ENCODE measurements at regions not wholly inside any gene's neighbourhood (a gene's known extent, or its start where the extent isn't known, plus 50 kb on each side); places are given as distances from the start of the nearest gene placed in this dataset.
A peak's percentile ranks its signal among the peaks of the same experiment; 100 is the strongest.
"Not testable (repeated sequence)": the region's sequence is repeated elsewhere in the genome, so short reads cannot be mapped to it uniquely, and the experiment has no call there.

DNA sequence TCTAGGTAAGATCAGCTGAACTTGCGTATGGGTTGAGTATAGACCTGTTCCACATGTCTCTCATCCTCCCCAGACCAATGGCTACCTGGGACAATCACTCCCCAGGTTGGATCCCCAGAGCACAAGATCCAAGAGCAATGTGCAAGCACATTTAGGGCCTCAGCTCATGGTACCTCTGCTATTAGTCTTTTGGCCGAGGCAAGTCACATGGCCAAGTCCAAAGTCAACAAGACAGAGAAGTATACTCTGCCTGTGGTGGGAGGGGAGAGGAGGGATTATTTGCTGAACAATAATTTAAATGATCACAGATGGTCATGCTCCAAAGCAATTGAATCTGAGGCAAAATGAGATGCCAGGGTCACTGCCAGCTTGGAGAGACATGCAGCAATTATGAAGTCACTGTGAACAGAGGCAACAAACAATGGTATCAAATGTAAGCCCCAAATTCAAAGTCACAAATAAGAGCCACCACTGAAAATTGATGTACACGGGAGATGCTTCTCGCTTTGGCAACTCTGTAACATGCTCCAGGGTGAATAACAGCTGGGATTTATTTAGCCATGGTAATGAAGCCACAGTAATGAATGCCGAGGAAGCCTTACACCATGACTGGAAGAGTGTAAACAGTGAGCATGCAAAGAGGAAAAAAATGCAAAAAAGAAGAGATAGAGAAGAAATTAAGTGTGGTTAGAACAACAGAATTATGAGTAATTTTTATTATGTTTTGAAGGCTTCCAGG is 149.1 kb downstream of the ZNF281 start:
- H3K36me3 ChIP-seq (ENCODE audit: control insufficient read depth in 3 of 3, insufficient read depth in 2 of 3, low read depth in 1 of 3, low read length in 3 of 3) = no peaks in the 10 kb centered on the region
- no peaks in the 10 kb centered on the region for H3K4me1 ChIP-seq (ENCODE audit: control insufficient read depth in 3 of 3, insufficient read depth in 2 of 3, low read depth in 1 of 3, low read length in 2 of 3)
- H3K4me3 ChIP-seq (ENCODE audit: low read depth in 1 of 3, low read length in 3 of 3) = no peak overlapping the region
- DNase-seq (peak; percentile 14 to 39), FAIRE-seq (no peak)
- no peaks in the 10 kb centered on the region for H3K9me3 ChIP-seq (ENCODE audit: control insufficient read depth in 2 of 2, insufficient read depth in 1 of 2, low read depth in 1 of 2, low read length in 1 of 2)
- H3K27me3 ChIP-seq (ENCODE audit: control insufficient read depth in 3 of 3, insufficient read depth in 3 of 3, low read length in 3 of 3) = no peaks in the 10 kb centered on the region
- WGBS, 3 donors = 73 to 78% (median 74%) methylated on average over 5 of the region's 5 CpGs
- no peak overlapping the region for H3K27ac ChIP-seq (ENCODE audit: low read depth in 1 of 3, low read length in 2 of 3)

DNA sequence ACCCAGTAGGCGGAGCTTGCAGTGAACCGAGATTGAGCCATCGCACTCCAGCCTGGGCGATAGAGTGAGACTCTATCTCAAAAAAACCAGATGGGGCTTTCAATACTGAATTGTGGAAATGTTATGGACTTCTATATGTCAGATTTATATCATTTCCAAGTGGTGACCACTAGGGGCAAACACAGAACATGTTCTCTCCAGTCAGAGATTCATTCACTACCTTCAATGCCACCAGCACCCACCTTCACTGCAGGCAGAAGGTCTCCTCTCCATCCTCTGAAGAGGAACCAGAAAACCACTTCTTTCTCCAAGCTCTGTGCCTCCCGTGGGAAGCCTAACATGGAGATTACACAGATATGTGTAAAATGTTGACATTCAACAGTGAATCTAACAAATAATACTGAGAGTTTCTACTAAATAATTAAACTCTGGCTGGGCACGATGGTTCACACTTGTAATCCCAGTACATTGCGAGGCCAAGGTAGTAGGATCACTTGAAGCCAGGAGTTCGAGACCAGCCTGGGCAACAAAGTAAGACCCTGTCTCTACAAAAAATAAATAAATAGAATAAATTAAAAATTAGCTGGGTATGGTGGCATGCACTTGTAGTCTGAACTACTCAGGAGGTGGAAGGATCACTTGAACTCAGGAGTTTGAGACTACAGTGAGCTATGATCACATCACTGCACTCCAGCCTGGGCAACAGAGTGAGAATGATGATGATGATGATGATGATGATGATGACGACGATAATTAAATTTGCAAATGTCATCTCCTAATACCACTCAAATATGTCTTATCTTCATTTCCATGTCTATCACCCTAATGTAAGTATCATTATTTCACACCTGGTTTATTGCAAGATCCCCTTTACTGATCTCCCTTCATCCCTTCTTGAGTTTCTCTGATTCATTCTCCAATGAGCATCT is 151.1 kb downstream of the ZNF281 start:
- Histone ChIP-seq H3K27ac (ENCODE audit: low read depth in 1 of 3, low read length in 2 of 3) (no peak overlapping the region), H3K4me1 (ENCODE audit: control insufficient read depth in 3 of 3, insufficient read depth in 2 of 3, low read depth in 1 of 3, low read length in 2 of 3) (no peaks in the 10 kb centered on the region), H3K27me3 (ENCODE audit: control insufficient read depth in 3 of 3, insufficient read depth in 3 of 3, low read length in 3 of 3) (no peaks in the 10 kb centered on the region), H3K9me3 (ENCODE audit: control insufficient read depth in 2 of 2, insufficient read depth in 1 of 2, low read depth in 1 of 2, low read length in 1 of 2) (no peaks in the 10 kb centered on the region), H3K4me3 (ENCODE audit: low read depth in 1 of 3, low read length in 3 of 3) (no peak overlapping the region), H3K36me3 (ENCODE audit: control insufficient read depth in 3 of 3, insufficient read depth in 2 of 3, low read depth in 1 of 3, low read length in 3 of 3) (no peaks in the 10 kb centered on the region)
- peak; percentile 23 to 32 for DNase-seq
- no peak for FAIRE-seq
- 80 to 84% (median 81%) methylated on average over 10 of the region's 10 CpGs for WGBS, 3 donors

DNA sequence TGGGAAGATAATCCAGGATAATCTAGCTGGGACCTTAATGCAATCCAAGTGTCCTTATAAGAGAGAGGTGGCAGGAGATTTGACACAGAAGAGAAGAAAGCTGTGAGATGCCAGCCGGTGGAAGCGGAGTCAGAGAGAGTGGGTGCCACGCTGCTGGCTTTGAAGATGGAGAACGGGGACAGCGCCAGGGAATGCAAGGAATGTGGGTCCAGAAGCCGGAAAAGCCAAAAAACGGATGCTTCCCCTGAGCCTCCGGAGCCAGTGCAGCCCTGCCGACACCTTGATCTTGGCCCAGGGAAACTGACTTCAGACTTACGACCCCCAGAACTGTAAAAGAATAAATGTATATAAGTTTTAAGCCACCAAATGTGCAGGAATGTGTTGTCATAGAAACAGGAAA is 152.6 kb downstream of the ZNF281 start:
- FAIRE-seq (no peak), DNase-seq (no peak)
- Histone ChIP-seq H3K4me3 (ENCODE audit: low read depth in 1 of 3, low read length in 3 of 3) (no peak overlapping the region), H3K4me1 (ENCODE audit: control insufficient read depth in 3 of 3, insufficient read depth in 2 of 3, low read depth in 1 of 3, low read length in 2 of 3) (no peaks in the 10 kb centered on the region), H3K9me3 (ENCODE audit: control insufficient read depth in 2 of 2, insufficient read depth in 1 of 2, low read depth in 1 of 2, low read length in 1 of 2) (no peaks in the 10 kb centered on the region), H3K36me3 (ENCODE audit: control insufficient read depth in 3 of 3, insufficient read depth in 2 of 3, low read depth in 1 of 3, low read length in 3 of 3) (no peaks in the 10 kb centered on the region), H3K27ac (ENCODE audit: low read depth in 1 of 3, low read length in 2 of 3) (no peak overlapping the region), H3K27me3 (ENCODE audit: control insufficient read depth in 3 of 3, insufficient read depth in 3 of 3, low read length in 3 of 3) (no peaks in the 10 kb centered on the region)
- 83 to 93% (median 86%) methylated on average over 10 of the region's 10 CpGs for WGBS, 3 donors

DNA sequence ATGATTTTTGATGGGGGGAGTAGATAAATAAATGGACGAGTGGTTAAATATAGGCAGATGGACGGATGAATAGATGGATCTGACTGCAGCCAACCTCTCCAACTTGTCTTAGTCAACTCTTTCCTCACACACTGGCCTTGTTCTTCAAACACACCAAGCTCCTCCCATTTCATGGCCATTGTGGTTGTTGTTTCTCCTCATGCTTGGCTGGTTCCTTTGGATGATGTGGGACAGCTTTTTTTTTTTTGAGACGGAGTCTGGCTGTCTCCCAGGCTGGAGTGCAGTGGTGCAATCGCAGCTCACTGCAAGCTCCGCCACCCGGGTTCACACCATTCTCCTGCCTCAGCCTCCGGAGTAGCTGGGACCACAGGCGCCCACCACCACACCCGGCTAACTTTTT is 155.2 kb downstream of the ZNF281 start:
- not testable (repeated sequence) for FAIRE-seq; DNase-seq; H3K27me3 ChIP-seq (ENCODE audit: control insufficient read depth in 3 of 3, insufficient read depth in 3 of 3, low read length in 3 of 3); H3K4me3 ChIP-seq (ENCODE audit: low read depth in 1 of 3, low read length in 3 of 3); H3K4me1 ChIP-seq (ENCODE audit: control insufficient read depth in 3 of 3, insufficient read depth in 2 of 3, low read depth in 1 of 3, low read length in 2 of 3); H3K9me3 ChIP-seq (ENCODE audit: control insufficient read depth in 2 of 2, insufficient read depth in 1 of 2, low read depth in 1 of 2, low read length in 1 of 2); H3K27ac ChIP-seq (ENCODE audit: low read depth in 1 of 3, low read length in 2 of 3); H3K36me3 ChIP-seq (ENCODE audit: control insufficient read depth in 3 of 3, insufficient read depth in 2 of 3, low read depth in 1 of 3, low read length in 3 of 3)
- WGBS, 3 donors = 88 to 94% (median 89%) methylated on average over 9 of the region's 9 CpGs

DNA sequence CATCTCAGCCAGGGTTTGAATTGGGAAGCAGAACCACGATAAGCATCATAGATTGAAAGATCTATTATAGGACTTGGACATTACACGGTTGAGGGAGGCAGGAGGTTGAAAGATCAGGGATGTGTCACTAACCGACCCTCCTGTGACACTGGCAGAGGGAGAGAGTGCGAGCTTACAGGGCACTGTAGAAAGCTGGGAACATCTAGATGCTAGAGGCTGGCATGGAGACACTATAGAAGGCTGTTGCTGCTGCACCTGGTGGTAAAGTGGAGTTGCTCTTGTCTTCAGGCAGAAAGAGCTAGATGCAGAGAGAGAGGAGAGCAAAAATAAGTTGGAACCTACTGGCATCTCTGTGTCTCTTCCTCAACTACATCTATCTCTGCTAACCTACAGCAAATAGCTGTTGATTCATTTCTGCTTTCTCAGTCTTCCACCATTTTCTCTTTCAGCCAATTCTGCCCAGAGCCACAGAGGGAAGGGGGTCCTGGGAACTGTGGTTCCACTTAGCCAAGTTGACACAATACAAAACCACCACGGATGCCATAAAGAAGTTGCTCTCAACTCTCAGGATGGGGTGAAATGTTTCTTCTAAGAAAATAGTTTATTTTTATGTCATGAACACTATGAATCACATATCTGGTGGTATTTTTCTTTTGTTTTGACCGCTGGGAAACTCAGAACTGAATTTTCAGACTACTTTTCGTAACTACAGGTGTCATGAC is 155.9 kb downstream of the ZNF281 start:
- DNase-seq = no peak
- H3K4me3 ChIP-seq (ENCODE audit: low read depth in 1 of 3, low read length in 3 of 3) = no peak overlapping the region
- no peak for FAIRE-seq
- H3K4me1 ChIP-seq (ENCODE audit: control insufficient read depth in 3 of 3, insufficient read depth in 2 of 3, low read depth in 1 of 3, low read length in 2 of 3) = no peaks in the 10 kb centered on the region
- WGBS, 3 donors = 79 to 83% (median 82%) methylated on average over 7 of the region's 7 CpGs
- no peaks in the 10 kb centered on the region for H3K36me3 ChIP-seq (ENCODE audit: control insufficient read depth in 3 of 3, insufficient read depth in 2 of 3, low read depth in 1 of 3, low read length in 3 of 3)
- H3K27ac ChIP-seq (ENCODE audit: low read depth in 1 of 3, low read length in 2 of 3) = no peak overlapping the region
- H3K27me3 ChIP-seq (ENCODE audit: control insufficient read depth in 3 of 3, insufficient read depth in 3 of 3, low read length in 3 of 3) = no peaks in the 10 kb centered on the region
- no peaks in the 10 kb centered on the region for H3K9me3 ChIP-seq (ENCODE audit: control insufficient read depth in 2 of 2, insufficient read depth in 1 of 2, low read depth in 1 of 2, low read length in 1 of 2)

DNA sequence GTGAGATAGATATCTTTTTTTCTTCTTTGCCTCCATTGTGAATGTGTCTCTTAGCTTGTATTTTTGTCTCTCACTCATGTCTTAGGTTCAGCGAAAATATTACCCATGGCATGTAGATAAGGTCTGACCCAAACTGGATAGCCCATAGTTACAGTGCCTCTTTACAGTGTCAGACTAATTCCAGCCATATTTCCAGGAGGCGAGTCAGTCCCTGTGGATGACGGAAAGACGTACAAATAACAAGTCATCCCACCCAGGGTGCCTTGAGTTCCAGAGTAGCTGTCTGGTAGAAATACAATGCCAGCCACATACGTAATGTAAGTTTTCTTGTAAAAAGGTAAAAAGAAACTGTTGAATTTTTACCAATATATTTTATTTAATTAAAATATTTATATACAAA is 157.3 kb downstream of the ZNF281 start:
- H3K27ac ChIP-seq (ENCODE audit: low read depth in 1 of 3, low read length in 2 of 3) = no peak overlapping the region

DNA sequence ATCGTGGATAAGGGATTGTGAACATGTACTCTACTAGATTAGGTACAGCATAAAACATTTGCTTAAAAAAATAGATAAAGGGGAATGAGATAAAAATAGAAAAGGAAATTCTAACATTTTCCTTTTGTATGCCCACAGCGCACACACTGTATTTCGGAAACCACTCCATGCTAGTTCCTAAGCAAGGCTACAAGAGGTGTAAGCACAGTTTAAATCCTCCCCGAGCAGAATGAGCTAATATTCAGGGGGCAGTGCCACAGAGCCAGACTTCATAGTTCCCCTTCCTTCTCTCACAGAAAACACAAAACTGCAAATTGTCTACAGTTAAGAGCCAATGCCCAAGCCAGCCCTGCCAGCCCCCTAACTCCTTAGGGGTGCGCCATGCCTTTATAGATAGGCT is 159.4 kb downstream of the ZNF281 start:
- no peaks in the 10 kb centered on the region for H3K4me1 ChIP-seq (ENCODE audit: control insufficient read depth in 3 of 3, insufficient read depth in 2 of 3, low read depth in 1 of 3, low read length in 2 of 3)
- FAIRE-seq (no peak), DNase-seq (no peak)
- no peak overlapping the region for H3K27ac ChIP-seq (ENCODE audit: low read depth in 1 of 3, low read length in 2 of 3)
- H3K36me3 ChIP-seq (ENCODE audit: control insufficient read depth in 3 of 3, insufficient read depth in 2 of 3, low read depth in 1 of 3, low read length in 3 of 3) = no peaks in the 10 kb centered on the region
- no peak overlapping the region for H3K4me3 ChIP-seq (ENCODE audit: low read depth in 1 of 3, low read length in 3 of 3)
- H3K9me3 ChIP-seq (ENCODE audit: control insufficient read depth in 2 of 2, insufficient read depth in 1 of 2, low read depth in 1 of 2, low read length in 1 of 2) = no peaks in the 10 kb centered on the region
- 73 to 86% (median 78%) methylated on average over 5 of the region's 5 CpGs for WGBS, 3 donors
- H3K27me3 ChIP-seq (ENCODE audit: control insufficient read depth in 3 of 3, insufficient read depth in 3 of 3, low read length in 3 of 3) = peaks cover 0 to 3% (median 3%) of the 10 kb centered on the region in 3 donors

More for the DNA sequence above, 157.3 kb downstream of the ZNF281 start:
- FAIRE-seq = no peak
- H3K27me3 ChIP-seq (ENCODE audit: control insufficient read depth in 3 of 3, insufficient read depth in 3 of 3, low read length in 3 of 3) = peaks cover 0 to 2% (median 2%) of the 10 kb centered on the region in 3 donors
- no peaks in the 10 kb centered on the region for H3K36me3 ChIP-seq (ENCODE audit: control insufficient read depth in 3 of 3, insufficient read depth in 2 of 3, low read depth in 1 of 3, low read length in 3 of 3)
- 93 to 97% (median 93%) methylated on average over 5 of the region's 5 CpGs for WGBS, 3 donors
- no peaks in the 10 kb centered on the region for H3K4me1 ChIP-seq (ENCODE audit: control insufficient read depth in 3 of 3, insufficient read depth in 2 of 3, low read depth in 1 of 3, low read length in 2 of 3)
- no peaks in the 10 kb centered on the region for H3K9me3 ChIP-seq (ENCODE audit: control insufficient read depth in 2 of 2, insufficient read depth in 1 of 2, low read depth in 1 of 2, low read length in 1 of 2)
- H3K4me3 ChIP-seq (ENCODE audit: low read depth in 1 of 3, low read length in 3 of 3) = no peak overlapping the region
- DNase-seq = no peak

DNA sequence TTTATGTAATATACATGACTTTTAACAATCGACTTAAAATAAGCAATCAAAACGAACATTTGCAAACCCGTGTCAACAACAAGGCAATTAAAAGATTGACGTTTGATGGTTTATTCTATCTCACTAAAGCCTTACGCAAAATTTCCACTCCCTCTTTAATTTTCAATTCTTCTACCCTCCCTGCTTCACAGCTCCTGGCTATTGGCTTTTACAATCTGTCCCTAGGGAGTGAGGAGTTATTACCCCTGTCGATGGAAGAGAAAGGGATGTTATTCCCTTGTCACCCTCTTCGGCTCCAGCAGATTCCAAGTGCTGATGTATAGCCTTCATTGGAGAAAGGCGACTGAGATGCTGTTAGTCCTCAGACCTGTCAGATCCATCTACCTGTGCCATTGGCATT is 161.3 kb downstream of the ZNF281 start:
- no peak overlapping the region for H3K4me3 ChIP-seq (ENCODE audit: low read depth in 1 of 3, low read length in 3 of 3)
- no peaks in the 10 kb centered on the region for H3K4me1 ChIP-seq (ENCODE audit: control insufficient read depth in 3 of 3, insufficient read depth in 2 of 3, low read depth in 1 of 3, low read length in 2 of 3)
- FAIRE-seq = no peak
- peaks cover 0 to 3% (median 3%) of the 10 kb centered on the region in 3 donors for H3K27me3 ChIP-seq (ENCODE audit: control insufficient read depth in 3 of 3, insufficient read depth in 3 of 3, low read length in 3 of 3)
- 81 to 88% (median 85%) methylated on average over 8 of the region's 8 CpGs for WGBS, 3 donors
- H3K36me3 ChIP-seq (ENCODE audit: control insufficient read depth in 3 of 3, insufficient read depth in 2 of 3, low read depth in 1 of 3, low read length in 3 of 3) = no peaks in the 10 kb centered on the region
- H3K27ac ChIP-seq (ENCODE audit: low read depth in 1 of 3, low read length in 2 of 3) = no peak overlapping the region
- H3K9me3 ChIP-seq (ENCODE audit: control insufficient read depth in 2 of 2, insufficient read depth in 1 of 2, low read depth in 1 of 2, low read length in 1 of 2) = no peaks in the 10 kb centered on the region
- DNase-seq = no peak

Measured in small intestine (tissue), 7 donors.